ENCODE measurements at regions not wholly inside any gene's neighbourhood (a gene's known extent, or its start where the extent isn't known, plus 50 kb on each side); places are given as distances from the start of the nearest gene placed in this dataset.

DNA sequence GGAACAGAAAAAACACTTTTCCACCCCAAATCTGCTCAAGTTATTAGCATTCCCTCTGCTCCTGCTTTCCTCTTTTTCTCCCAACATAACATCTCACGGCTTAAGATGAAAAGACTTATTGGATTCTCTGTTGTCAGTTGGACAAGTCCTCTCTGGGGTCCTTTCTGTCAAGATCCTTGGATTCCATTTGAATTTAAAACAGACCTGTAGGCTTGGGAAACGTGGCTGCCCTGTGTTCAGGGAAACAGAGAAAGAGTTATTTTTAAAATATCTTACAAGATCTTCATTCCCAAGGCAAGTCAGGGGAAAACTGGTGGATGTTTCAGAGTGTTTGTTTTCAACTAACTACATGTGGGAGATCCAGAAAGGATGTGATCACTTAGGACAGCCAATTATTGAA is 322.9 kb downstream of the SAMD5 start (continued):
- TF ChIP-seq TEAD1 (CRISPR knock-in tag; IDR thresholded peaks at IDR 0.05) (no peak), ESRRA (CRISPR knock-in tag; IDR thresholded peaks at IDR 0.05; ENCODE audit: borderline replicate concordance) (no peak)

DNA sequence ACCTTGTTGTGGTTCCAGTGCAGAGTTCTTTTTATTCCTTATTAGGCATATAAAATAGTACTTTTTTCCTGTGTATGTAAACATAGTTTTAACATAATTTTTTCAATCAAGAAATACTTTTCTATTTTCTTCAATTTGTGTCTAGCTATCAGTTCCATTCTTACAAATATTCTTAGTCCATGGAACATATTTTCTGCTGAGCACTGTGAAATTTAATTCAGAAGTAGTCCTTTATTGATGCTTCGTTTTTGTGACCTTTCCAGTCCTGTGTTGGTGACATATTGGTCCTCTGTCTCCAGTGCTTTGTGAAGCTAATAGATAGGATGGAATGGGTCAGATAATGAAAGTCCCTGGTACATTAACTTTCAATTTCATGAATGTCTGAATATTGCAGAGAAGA is 325.1 kb downstream of the SAMD5 start:
- ATAC-seq = no peak
- CTCF ChIA-PET = no interaction called here
- Mint-ChIP-seq H3K36me3 (no peaks in the 10 kb centered on the region), H3K27ac (no peak overlapping the region), H3K4me1 (no peaks in the 10 kb centered on the region), H3K4me3 (no peak overlapping the region), H3K27me3 (ENCODE audit: low read depth) (no peaks in the 10 kb centered on the region), H3K9me3 (no peaks in the 10 kb centered on the region)
- POLR2A ChIA-PET = no interaction called here
- no peak for DNase-seq (ENCODE audit: low spot score)
- TF ChIP-seq IRF2 (CRISPR knock-in tag; IDR thresholded peaks at IDR 0.05; ENCODE audit: borderline replicate concordance, low read depth) (no peak), ZNF263 (CRISPR knock-in tag; IDR thresholded peaks at IDR 0.05; ENCODE audit: low read depth) (no peak), ZNF396 (CRISPR knock-in tag; IDR thresholded peaks at IDR 0.05; ENCODE audit: borderline replicate concordance) (no peak), ZNF423 (CRISPR knock-in tag; IDR thresholded peaks at IDR 0.05) (no peak), ZNF317 (CRISPR knock-in tag; IDR thresholded peaks at IDR 0.05; ENCODE audit: borderline replicate concordance, low read depth) (no peak), ZNF671 (CRISPR knock-in tag; IDR thresholded peaks at IDR 0.05) (no peak), ETV6 (CRISPR knock-in tag; IDR thresholded peaks at IDR 0.05) (no peak), ZNF232 (CRISPR knock-in tag; IDR thresholded peaks at IDR 0.05) (no peak), NFATC4 (CRISPR knock-in tag; IDR thresholded peaks at IDR 0.05) (no peak), NFYB (CRISPR knock-in tag; conservative IDR thresholded peaks at IDR 0.05; ENCODE audit: low read depth) (no peak), ELF4 (CRISPR knock-in tag; IDR thresholded peaks at IDR 0.05; ENCODE audit: low read depth) (no peak), ZBTB21 (CRISPR knock-in tag; IDR thresholded peaks at IDR 0.05; ENCODE audit: borderline replicate concordance) (no peak), HMGA2 (CRISPR knock-in tag; IDR thresholded peaks at IDR 0.05) (no peak)
- TF ChIP-seq, protein P1, sequence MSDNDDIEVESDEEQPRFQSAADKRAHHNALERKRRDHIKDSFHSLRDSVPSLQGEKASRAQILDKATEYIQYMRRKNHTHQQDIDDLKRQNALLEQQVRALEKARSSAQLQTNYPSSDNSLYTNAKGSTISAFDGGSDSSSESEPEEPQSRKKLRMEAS (CRISPR knock-in tag; IDR thresholded peaks at IDR 0.05) = no peak
- TF ChIP-seq, protein P2, sequence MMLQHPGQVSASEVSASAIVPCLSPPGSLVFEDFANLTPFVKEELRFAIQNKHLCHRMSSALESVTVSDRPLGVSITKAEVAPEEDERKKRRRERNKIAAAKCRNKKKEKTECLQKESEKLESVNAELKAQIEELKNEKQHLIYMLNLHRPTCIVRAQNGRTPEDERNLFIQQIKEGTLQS (CRISPR knock-in tag; conservative IDR thresholded peaks at IDR 0.05) = no peak
- TF ChIP-seq, protein P3, sequence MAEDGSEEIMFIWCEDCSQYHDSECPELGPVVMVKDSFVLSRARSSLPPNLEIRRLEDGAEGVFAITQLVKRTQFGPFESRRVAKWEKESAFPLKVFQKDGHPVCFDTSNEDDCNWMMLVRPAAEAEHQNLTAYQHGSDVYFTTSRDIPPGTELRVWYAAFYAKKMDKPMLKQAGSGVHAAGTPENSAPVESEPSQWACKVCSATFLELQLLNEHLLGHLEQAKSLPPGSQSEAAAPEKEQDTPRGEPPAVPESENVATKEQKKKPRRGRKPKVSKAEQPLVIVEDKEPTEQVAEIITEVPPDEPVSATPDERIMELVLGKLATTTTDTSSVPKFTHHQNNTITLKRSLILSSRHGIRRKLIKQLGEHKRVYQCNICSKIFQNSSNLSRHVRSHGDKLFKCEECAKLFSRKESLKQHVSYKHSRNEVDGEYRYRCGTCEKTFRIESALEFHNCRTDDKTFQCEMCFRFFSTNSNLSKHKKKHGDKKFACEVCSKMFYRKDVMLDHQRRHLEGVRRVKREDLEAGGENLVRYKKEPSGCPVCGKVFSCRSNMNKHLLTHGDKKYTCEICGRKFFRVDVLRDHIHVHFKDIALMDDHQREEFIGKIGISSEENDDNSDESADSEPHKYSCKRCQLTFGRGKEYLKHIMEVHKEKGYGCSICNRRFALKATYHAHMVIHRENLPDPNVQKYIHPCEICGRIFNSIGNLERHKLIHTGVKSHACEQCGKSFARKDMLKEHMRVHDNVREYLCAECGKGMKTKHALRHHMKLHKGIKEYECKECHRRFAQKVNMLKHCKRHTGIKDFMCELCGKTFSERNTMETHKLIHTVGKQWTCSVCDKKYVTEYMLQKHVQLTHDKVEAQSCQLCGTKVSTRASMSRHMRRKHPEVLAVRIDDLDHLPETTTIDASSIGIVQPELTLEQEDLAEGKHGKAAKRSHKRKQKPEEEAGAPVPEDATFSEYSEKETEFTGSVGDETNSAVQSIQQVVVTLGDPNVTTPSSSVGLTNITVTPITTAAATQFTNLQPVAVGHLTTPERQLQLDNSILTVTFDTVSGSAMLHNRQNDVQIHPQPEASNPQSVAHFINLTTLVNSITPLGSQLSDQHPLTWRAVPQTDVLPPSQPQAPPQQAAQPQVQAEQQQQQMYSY (CRISPR knock-in tag; IDR thresholded peaks at IDR 0.05) = no peak
- TF ChIP-seq, protein P4, sequence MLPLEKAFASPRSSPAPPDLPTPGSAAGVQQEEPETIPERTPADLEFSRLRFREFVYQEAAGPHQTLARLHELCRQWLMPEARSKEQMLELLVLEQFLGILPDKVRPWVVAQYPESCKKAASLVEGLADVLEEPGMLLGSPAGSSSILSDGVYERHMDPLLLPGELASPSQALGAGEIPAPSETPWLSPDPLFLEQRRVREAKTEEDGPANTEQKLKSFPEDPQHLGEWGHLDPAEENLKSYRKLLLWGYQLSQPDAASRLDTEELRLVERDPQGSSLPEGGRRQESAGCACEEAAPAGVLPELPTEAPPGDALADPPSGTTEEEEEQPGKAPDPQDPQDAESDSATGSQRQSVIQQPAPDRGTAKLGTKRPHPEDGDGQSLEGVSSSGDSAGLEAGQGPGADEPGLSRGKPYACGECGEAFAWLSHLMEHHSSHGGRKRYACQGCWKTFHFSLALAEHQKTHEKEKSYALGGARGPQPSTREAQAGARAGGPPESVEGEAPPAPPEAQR (CRISPR knock-in tag; IDR thresholded peaks at IDR 0.05) = no peak
- TF ChIP-seq, protein P5, sequence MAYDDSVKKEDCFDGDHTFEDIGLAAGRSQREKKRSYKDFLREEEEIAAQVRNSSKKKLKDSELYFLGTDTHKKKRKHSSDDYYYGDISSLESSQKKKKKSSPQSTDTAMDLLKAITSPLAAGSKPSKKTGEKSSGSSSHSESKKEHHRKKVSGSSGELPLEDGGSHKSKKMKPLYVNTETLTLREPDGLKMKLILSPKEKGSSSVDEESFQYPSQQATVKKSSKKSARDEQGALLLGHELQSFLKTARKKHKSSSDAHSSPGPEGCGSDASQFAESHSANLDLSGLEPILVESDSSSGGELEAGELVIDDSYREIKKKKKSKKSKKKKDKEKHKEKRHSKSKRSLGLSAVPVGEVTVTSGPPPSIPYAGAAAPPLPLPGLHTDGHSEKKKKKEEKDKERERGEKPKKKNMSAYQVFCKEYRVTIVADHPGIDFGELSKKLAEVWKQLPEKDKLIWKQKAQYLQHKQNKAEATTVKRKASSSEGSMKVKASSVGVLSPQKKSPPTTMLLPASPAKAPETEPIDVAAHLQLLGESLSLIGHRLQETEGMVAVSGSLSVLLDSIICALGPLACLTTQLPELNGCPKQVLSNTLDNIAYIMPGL (CRISPR knock-in tag; IDR thresholded peaks at IDR 0.05) = no peak
- TF ChIP-seq, protein P6, sequence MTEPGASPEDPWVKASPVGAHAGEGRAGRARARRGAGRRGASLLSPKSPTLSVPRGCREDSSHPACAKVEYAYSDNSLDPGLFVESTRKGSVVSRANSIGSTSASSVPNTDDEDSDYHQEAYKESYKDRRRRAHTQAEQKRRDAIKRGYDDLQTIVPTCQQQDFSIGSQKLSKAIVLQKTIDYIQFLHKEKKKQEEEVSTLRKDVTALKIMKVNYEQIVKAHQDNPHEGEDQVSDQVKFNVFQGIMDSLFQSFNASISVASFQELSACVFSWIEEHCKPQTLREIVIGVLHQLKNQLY (CRISPR knock-in tag; IDR thresholded peaks at IDR 0.05) = no peak
- TF ChIP-seq, protein P7, sequence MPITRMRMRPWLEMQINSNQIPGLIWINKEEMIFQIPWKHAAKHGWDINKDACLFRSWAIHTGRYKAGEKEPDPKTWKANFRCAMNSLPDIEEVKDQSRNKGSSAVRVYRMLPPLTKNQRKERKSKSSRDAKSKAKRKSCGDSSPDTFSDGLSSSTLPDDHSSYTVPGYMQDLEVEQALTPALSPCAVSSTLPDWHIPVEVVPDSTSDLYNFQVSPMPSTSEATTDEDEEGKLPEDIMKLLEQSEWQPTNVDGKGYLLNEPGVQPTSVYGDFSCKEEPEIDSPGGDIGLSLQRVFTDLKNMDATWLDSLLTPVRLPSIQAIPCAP (CRISPR knock-in tag; IDR thresholded peaks at IDR 0.05) = no peak
